HepG2 (cell line): ENCODE measurements at regions not wholly inside any gene's neighbourhood (a gene's known extent, or its start where the extent isn't known, plus 50 kb on each side); places are given as distances from the start of the nearest gene placed in this dataset.

ENCODE experiments used
- ATAC-seq: fragments of 200-7000 bp; cut with Tn5 transposase; 3 replicates; pipeline ENCODE4 v1.9.1; 2020; ENCODE audit warnings: mild to moderate bottlenecking, moderate library complexity
- BruUV-seq: library from RNA; stranded (reverse); fragments of 400-500 nt; replicated peaks from 2 replicates; lab custom pipeline; 2021; lab: Mats Ljungman, UMichigan
- CTCF ChIA-PET: fragments of 300-600 bp; formaldehyde crosslinking; extraction: SDS; loops from one replicate; lab custom pipeline; 2021; ENCODE audit warnings: low total read pairs, inconsistent platforms, low intra/inter-chr PET ratio; lab: Yijun Ruan, JAX
- POLR2A ChIA-PET: fragments of 350-600 bp; sonication (Branson Sonifier 250); formaldehyde crosslinking; loops from one replicate; lab custom pipeline; 2020; ENCODE audit warnings: antibody characterized with exemption, inconsistent platforms; lab: Yijun Ruan, JAX
- DNase-seq: peaks from one replicate; pipeline ENCODE4 v3.0.0-alpha.2; 2015; ENCODE audit warnings: low spot score
- FAIRE-seq: peaks from 3 replicates; lab custom pipeline; 2011; peaks lifted over from hg19 to GRCh38; lab: Jason Lieb, UNC
- H2AFZ ChIP-seq: one replicate; pipeline ENCODE4 v1.6.1; 2011; ENCODE audit warnings: low read length, inconsistent platforms
- H3K27ac ChIP-seq: fragments of 300-600 bp; 3 replicates; pipeline ENCODE4 v1.8.0; 2011; ENCODE audit warnings: mixed run types, mild to moderate bottlenecking, mixed read lengths, low read length, inconsistent platforms; ENCODE audit not compliant: insufficient read depth; ENCODE audit errors: extremely low read length
- H3K27me3 ChIP-seq, 2 experiments: fragments of 200-600 bp in 1 of 2; 2 replicates in 1 of 2; 3 replicates in 1 of 2; pipeline versions ENCODE4 v1.6.0 to v1.8.0; 2011; ENCODE audit warnings: low read length in 2 of 2, mild to moderate bottlenecking in 2 of 2, moderate library complexity in 2 of 2, inconsistent platforms in 1 of 2; ENCODE audit not compliant: insufficient read depth in 2 of 2, control insufficient read depth in 1 of 2
- H3K36me3 ChIP-seq, 2 experiments: fragments of 200-600 bp in 1 of 2; replicated peaks in 1 of 2; 2 replicates in 1 of 2; 3 replicates in 1 of 2; pipeline versions ENCODE4 v1.5.1 to v1.8.0; 2011; ENCODE audit warnings: low read length in 2 of 2, inconsistent platforms in 1 of 2; ENCODE audit not compliant: insufficient read depth in 2 of 2, control insufficient read depth in 1 of 2
- H3K4me1 ChIP-seq: 2 replicates; pipeline ENCODE4 v1.5.1; 2012; ENCODE audit warnings: low read length, inconsistent platforms; ENCODE audit not compliant: insufficient read depth
- H3K4me2 ChIP-seq: 2 replicates; pipeline ENCODE4 v1.6.0; 2011; ENCODE audit warnings: low read depth, low read length, inconsistent platforms
- H3K4me3 ChIP-seq, 3 experiments: fragments of 200-600 bp in 1 of 3; sonication (generic), shearing (Covaris generic) in 1 of 3; replicated peaks in 1 of 3; 2 replicates each; pipeline ENCODE4 v1.5.1; 2011 to 2016; ENCODE audit warnings: low read length in 3 of 3, inconsistent platforms in 2 of 3, low read depth in 2 of 3, mild to moderate bottlenecking in 2 of 3, control low read depth in 1 of 3, mixed read lengths in 1 of 3; ENCODE audit not compliant: insufficient read depth in 1 of 3
- H3K79me2 ChIP-seq: one replicate; pipeline ENCODE4 v1.6.1; 2011; ENCODE audit warnings: low read length, inconsistent platforms; ENCODE audit not compliant: insufficient read depth
- H3K9ac ChIP-seq: 2 replicates; pipeline ENCODE4 v1.6.0; 2011; ENCODE audit warnings: mild to moderate bottlenecking, low read depth, low read length, inconsistent platforms; ENCODE audit not compliant: insufficient read depth
- H3K9me3 ChIP-seq: 2 replicates; pipeline ENCODE4 v1.5.1; 2012; ENCODE audit warnings: mild to moderate bottlenecking, low read length
- H4K20me1 ChIP-seq: 2 replicates; pipeline ENCODE4 v1.6.0; 2011; ENCODE audit warnings: inconsistent platforms, mild to moderate bottlenecking, low read length, moderate library complexity; ENCODE audit not compliant: insufficient read depth
- CHCHD3 ChIP-seq: sonication (generic); formaldehyde crosslinking; IDR thresholded peaks from 2 replicates; pipeline ENCODE4 v1.8.0; 2022; ENCODE audit warnings: mild to moderate bottlenecking, missing genetic modification reagents, moderate library complexity
- FOXO4 ChIP-seq: sonication (generic); formaldehyde crosslinking; conservative IDR thresholded peaks from 2 replicates; pipeline ENCODE4 v1.8.1; 2023; ENCODE audit warnings: missing genetic modification reagents
- HINFP ChIP-seq: sonication (generic); formaldehyde crosslinking; IDR thresholded peaks from 2 replicates; pipeline ENCODE4 v1.4.0; 2020; ENCODE audit warnings: low read depth, mild to moderate bottlenecking, missing genetic modification reagents
- HMG20A ChIP-seq: IDR thresholded peaks from 2 replicates; pipeline ENCODE4 v1.6.1; 2016; ENCODE audit warnings: borderline replicate concordance
- KDM1A ChIP-seq: IDR thresholded peaks from 2 replicates; pipeline ENCODE4 v1.6.1; 2016; ENCODE audit warnings: missing compliant biosample characterization
- NCOA1 ChIP-seq: sonication (generic); formaldehyde crosslinking; IDR thresholded peaks from 2 replicates; pipeline ENCODE4 v1.9.0; 2021; ENCODE audit warnings: missing genetic modification reagents
- SALL1 ChIP-seq: sonication (generic); formaldehyde crosslinking; IDR thresholded peaks from 2 replicates; pipeline ENCODE4 v1.8.0; 2022; ENCODE audit warnings: mild to moderate bottlenecking, missing genetic modification reagents
- ZNF451 ChIP-seq: sonication (generic); formaldehyde crosslinking; IDR thresholded peaks from 2 replicates; pipeline ENCODE4 v1.5.0; 2020; ENCODE audit warnings: mild to moderate bottlenecking, missing genetic modification reagents
- WGBS: methylation state at CpG from one replicate; pipeline ENCODE4 v1.1.6; 2017; ENCODE audit warnings: low lambda C conversion rate; 5-methylcytosine and 5-hydroxymethylcytosine counted together
- in situ Hi-C: cut with HindIII; loops from 2 replicates; pipeline ENCODE4 v1.10.0; 2017; ENCODE audit warnings: low pct_unique_long_range_greater_than_20kb; ENCODE audit not compliant: extremely low pct_ligation_motif_present
- intact Hi-C: fragments of 100-400 bp; cut with micrococcal nuclease; formaldehyde crosslinking; loops from one replicate; pipeline ENCODE4 v1.10.0; 2022; ENCODE audit not compliant: unreplicated experiment

- no peak for TF ChIP-seq HINFP
- no peak for TF ChIP-seq KDM1A (CRISPR knock-in tag)
- no peak for TF ChIP-seq ZNF451 (CRISPR knock-in tag)
- TF ChIP-seq CHCHD3 = no peak
Measured at GRCh38 chr2:191617575-191617974, 60.4 kb upstream of the NABP1 start (continued).

GRCh38 chr2:191618046-191618780 is 59.7 kb upstream of the NABP1 start:
- BruUV-seq = no TSS peak
- FAIRE-seq (no peak), ATAC-seq (no peak), DNase-seq (no peak)
- Histone ChIP-seq H3K27me3 (no peaks in the 10 kb centered on the region), H3K9me3 (no peaks in the 10 kb centered on the region), H3K4me1 (no peaks in the 10 kb centered on the region), H3K4me3 (no peak overlapping the region), H3K36me3 (no peaks in the 10 kb centered on the region), H3K4me2 (no peak overlapping the region), H3K27ac (no peak overlapping the region), H4K20me1 (no peaks in the 10 kb centered on the region), H3K79me2 (no peaks in the 10 kb centered on the region), H3K9ac (no peak overlapping the region), H2AFZ (no peak overlapping the region)
- WGBS = 50% methylated on average over 3 of the region's 3 CpGs
- intact Hi-C loops (no loop called here), in situ Hi-C loops (no loop called here)
- ChIA-PET POLR2A (no interaction called here), CTCF (no interaction called here)
- TF ChIP-seq SALL1 (CRISPR knock-in tag) = no peak
- TF ChIP-seq NCOA1 (CRISPR knock-in tag) = no peak
- no peak for TF ChIP-seq HMG20A (CRISPR knock-in tag)
- no peak for TF ChIP-seq FOXO4 (CRISPR knock-in tag)
